Aorta (tissue), 5 donors: ENCODE measurements at regions not wholly inside any gene's neighbourhood (a gene's known extent, or its start where the extent isn't known, plus 50 kb on each side); places are given as distances from the start of the nearest gene placed in this dataset.

Source experiments
- ATAC-seq: fragments of 200-7000 bp; cut with Tn5 transposase; one replicate; pipeline ENCODE4 v1.9.1; 2022; ENCODE audit warnings: moderate library complexity; ENCODE audit not compliant: low FRiP score
- DNase-seq, 2 donors: peaks; one replicate each; pipeline ENCODE4 v3.0.0-alpha.2; 2020
- H3K27ac ChIP-seq, 2 donors: one replicate each; pipeline ENCODE4 v1.5.1; 2013; ENCODE audit warnings: low read length in 2 of 2, mild to moderate bottlenecking in 2 of 2, moderate library complexity in 2 of 2, control low read depth in 1 of 2, inconsistent platforms in 1 of 2, low read depth in 1 of 2
- H3K27me3 ChIP-seq, 2 donors: one replicate each; pipeline ENCODE4 v1.6.1; 2013; ENCODE audit warnings: control low read depth in 1 of 2, low read length in 1 of 2, mild to moderate bottlenecking in 1 of 2, moderate library complexity in 1 of 2; ENCODE audit not compliant: insufficient read depth in 2 of 2, control insufficient read depth in 1 of 2
- H3K36me3 ChIP-seq, 2 donors: one replicate each; pipeline ENCODE4 v1.6.1; 2013; ENCODE audit warnings: control low read depth in 1 of 2, low read length in 1 of 2, mild to moderate bottlenecking in 1 of 2; ENCODE audit not compliant: insufficient read depth in 2 of 2, control insufficient read depth in 1 of 2
- H3K4me1 ChIP-seq, 2 donors: one replicate each; pipeline ENCODE4 v1.6.1; 2013; ENCODE audit warnings: low read length in 2 of 2, control low read depth in 1 of 2, mild to moderate bottlenecking in 1 of 2, moderate library complexity in 1 of 2; ENCODE audit not compliant: insufficient read depth in 2 of 2, control insufficient read depth in 1 of 2
- H3K4me3 ChIP-seq, 2 donors: one replicate each; pipeline ENCODE4 v1.5.1; 2013; ENCODE audit warnings: low read length in 2 of 2, control low read depth in 1 of 2, mild to moderate bottlenecking in 1 of 2
- H3K9me3 ChIP-seq: one replicate; pipeline ENCODE4 v1.6.1; 2013; ENCODE audit warnings: mild to moderate bottlenecking, low read length; ENCODE audit not compliant: control insufficient read depth
- WGBS, 2 donors: extraction: QIAGEN DNeasy Blood & Tissue Kit; methylation state at CpG; one replicate each; pipeline ENCODE4 v1.1.7; 2013; 5-methylcytosine and 5-hydroxymethylcytosine counted together
- intact Hi-C, 2 donors: fragments of 100-400 bp; cut with DNase I; formaldehyde crosslinking; loops; one replicate each; pipeline versions ENCODE4 v1.14.2 to v1.15.0; 2022
- donor health status: healthy with polysubstance abuse.
- donor health status: Bipolar disorder and iron deficiency.
- donor health status: DM: no; HTN: no; CAD: no.
- donor health status: DM: no; HTN: no; CAD: no.
- donor health status: DM: yes; HTN: yes; CAD: no.

- H3K9me3 ChIP-seq = no peaks in the 10 kb centered on the region
- H3K4me1 ChIP-seq = no peaks in the 10 kb centered on the region
- ATAC-seq (no peak), DNase-seq (no peak)
- WGBS, 2 donors = 88 to 96% methylated on average over 1 of the region's 1 CpG
- no peak overlapping the region for H3K27ac ChIP-seq
- no peaks in the 10 kb centered on the region for H3K36me3 ChIP-seq
- intact Hi-C loops = no loop called here
- H3K4me3 ChIP-seq = no peak overlapping the region
- H3K27me3 ChIP-seq = no peaks in the 10 kb centered on the region
Observed at GRCh38 chr10:24104895-24105294, 104.0 kb upstream of the KIAA1217 start.

DNA sequence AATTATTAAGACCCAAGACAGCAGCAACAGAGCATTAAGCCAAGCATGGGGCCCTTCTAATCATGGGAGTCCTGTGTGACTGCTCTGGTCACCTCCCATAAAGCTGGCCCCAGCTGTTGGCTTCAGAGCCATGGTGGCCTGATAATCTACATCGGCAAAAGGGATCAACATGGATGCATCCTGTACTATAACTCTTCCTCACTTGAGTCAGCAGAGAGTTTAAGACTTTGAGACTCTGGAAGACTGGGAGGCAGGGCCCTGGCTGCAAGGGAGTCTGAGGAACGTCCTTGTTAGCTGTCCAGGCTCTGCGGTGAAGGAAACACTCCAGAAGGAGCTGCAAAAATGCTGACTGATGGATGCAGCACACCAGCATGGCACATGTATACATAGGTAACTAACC, 95.0 kb upstream of the KIAA1217 start:
- Histone ChIP-seq H3K9me3 (no peaks in the 10 kb centered on the region), H3K4me3 (no peak overlapping the region), H3K27ac (no peak overlapping the region), H3K4me1 (no peaks in the 10 kb centered on the region), H3K36me3 (no peaks in the 10 kb centered on the region), H3K27me3 (no peaks in the 10 kb centered on the region)
- ATAC-seq (no peak), DNase-seq (no peak)
- intact Hi-C loops = no loop called here
- WGBS, 2 donors = 85 to 89% methylated on average over 3 of the region's 3 CpGs

- H3K9me3 ChIP-seq = no peaks in the 10 kb centered on the region
- no peaks in the 10 kb centered on the region for H3K36me3 ChIP-seq
- ATAC-seq = no peak
- no peak overlapping the region for H3K4me3 ChIP-seq
- DNase-seq = no peak
- intact Hi-C loops = no loop called here
- no peaks in the 10 kb centered on the region for H3K4me1 ChIP-seq
- H3K27ac ChIP-seq = no peak overlapping the region
- H3K27me3 ChIP-seq = no peaks in the 10 kb centered on the region
- 87 to 93% methylated on average over 3 of the region's 3 CpGs for WGBS, 2 donors
Observed at GRCh38 chr10:24114556-24114955, 94.4 kb upstream of the KIAA1217 start.

- H3K27me3 ChIP-seq = no peaks in the 10 kb centered on the region
- ATAC-seq (peak; percentile 24), DNase-seq (no peak)
- WGBS, 2 donors = 97 to 100% methylated on average over 1 of the region's 1 CpG
- H3K4me1 ChIP-seq = no peaks in the 10 kb centered on the region
- intact Hi-C loops = no loop called here
- no peak overlapping the region for H3K27ac ChIP-seq
- no peaks in the 10 kb centered on the region for H3K9me3 ChIP-seq
- H3K4me3 ChIP-seq = no peak overlapping the region
- H3K36me3 ChIP-seq = no peaks in the 10 kb centered on the region
Observed at GRCh38 chr10:24115403-24115802, 93.5 kb upstream of the KIAA1217 start.

DNA sequence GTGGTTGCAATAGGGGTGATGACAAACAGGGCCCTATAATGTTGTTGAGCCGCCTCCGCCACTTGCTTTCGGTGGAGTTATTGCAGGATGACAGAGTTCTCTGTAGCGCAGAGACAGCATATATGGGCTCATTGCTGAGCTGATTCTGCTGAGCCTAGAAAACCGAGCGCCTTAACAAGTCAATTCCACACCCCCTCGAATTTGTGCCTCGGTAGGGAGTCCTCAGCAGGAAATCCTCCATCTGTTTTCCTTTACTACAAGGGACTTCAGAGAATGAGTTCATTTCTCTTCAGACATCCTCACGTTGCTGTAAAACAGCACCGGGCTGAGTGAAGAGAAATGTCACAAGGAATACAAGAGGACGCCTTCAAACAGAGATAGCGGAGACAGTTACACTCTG, 90.7 kb upstream of the KIAA1217 start:
- Histone ChIP-seq H3K4me1 (no peaks in the 10 kb centered on the region), H3K36me3 (no peaks in the 10 kb centered on the region), H3K27me3 (no peaks in the 10 kb centered on the region), H3K4me3 (peak overlapping the region in 1 of 2 donors; percentile 17), H3K9me3 (no peaks in the 10 kb centered on the region), H3K27ac (no peak overlapping the region)
- ATAC-seq (no peak), DNase-seq (no peak)
- WGBS, 2 donors = 22 to 25% methylated on average over 12 of the region's 12 CpGs
- intact Hi-C loops = no loop called here

- Histone ChIP-seq H3K4me1 (no peaks in the 10 kb centered on the region), H3K36me3 (no peaks in the 10 kb centered on the region), H3K4me3 (no peak overlapping the region), H3K27ac (no peak overlapping the region), H3K9me3 (no peaks in the 10 kb centered on the region), H3K27me3 (no peaks in the 10 kb centered on the region)
- DNase-seq (no peak), ATAC-seq (no peak)
- WGBS, 2 donors = 91 to 92% methylated on average over 5 of the region's 5 CpGs
- intact Hi-C loops = no loop called here
Observed at GRCh38 chr10:24119896-24120295, 89.0 kb upstream of the KIAA1217 start.

- Histone ChIP-seq H3K27me3 (no peaks in the 10 kb centered on the region), H3K4me3 (no peak overlapping the region), H3K9me3 (no peaks in the 10 kb centered on the region), H3K36me3 (no peaks in the 10 kb centered on the region), H3K4me1 (no peaks in the 10 kb centered on the region), H3K27ac (no peak overlapping the region)
- ATAC-seq (no peak), DNase-seq (no peak)
- intact Hi-C loops = no loop called here
- WGBS, 2 donors = 94 to 97% methylated on average over 1 of the region's 1 CpG
Observed at GRCh38 chr10:24120646-24121045, 88.3 kb upstream of the KIAA1217 start.

DNA sequence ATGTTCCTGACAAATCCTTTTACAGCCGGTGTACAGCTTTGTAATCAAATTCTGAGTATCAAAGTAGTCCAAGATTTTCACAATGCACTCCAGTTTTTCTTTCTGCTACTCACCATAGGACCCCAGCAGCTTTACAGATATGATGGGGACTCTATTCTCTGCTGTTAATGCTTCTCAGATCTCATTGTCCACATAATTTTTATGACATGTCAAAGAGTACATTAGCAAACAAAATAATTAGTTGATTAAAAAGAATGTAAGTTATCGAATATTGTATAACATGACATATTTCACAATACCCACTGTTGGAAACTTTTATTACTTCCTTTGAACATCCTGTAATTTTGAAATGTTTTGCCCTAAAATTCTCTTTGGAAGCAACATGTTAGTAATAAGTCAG, 81.4 kb upstream of the KIAA1217 start:
- no peak overlapping the region for H3K4me3 ChIP-seq
- WGBS, 2 donors = 69 to 72% methylated on average over 2 of the region's 2 CpGs
- no peak for ATAC-seq

DNA sequence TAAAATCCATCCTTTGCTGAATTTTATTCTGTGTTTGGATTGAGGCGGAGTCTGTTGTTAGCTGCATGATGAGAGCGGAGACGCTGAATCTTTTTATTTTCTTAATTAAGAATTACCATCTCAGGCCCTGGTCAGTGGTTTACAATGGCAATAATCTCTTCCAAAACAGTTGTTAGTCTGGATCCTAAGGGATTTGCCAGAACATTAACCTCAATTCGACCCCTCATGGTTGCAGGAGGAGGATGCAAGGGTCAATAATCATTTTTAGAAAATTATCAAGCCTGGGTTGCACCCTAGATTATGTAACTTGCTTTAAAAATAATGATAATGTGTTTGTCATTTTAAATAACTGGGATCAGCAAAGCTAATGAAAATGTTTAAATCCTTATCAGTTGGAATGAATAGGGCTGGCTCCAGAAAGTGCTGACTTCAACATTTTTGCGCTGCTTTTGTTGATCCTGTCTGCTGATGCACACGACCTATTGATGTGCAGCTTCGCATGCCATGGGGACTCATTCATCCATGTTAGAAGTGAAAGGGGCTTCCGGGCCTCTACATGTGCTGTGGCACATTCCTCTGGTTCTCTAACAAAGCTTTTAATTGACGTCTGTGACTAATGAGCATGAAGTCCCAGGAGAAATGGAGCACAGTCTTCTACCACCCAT, 80.7 kb upstream of the KIAA1217 start:
- Histone ChIP-seq H3K27ac (no peak overlapping the region), H3K36me3 (no peaks in the 10 kb centered on the region), H3K27me3 (no peaks in the 10 kb centered on the region), H3K9me3 (no peaks in the 10 kb centered on the region), H3K4me3 (no peak overlapping the region), H3K4me1 (no peaks in the 10 kb centered on the region)
- ATAC-seq (no peak), DNase-seq (no peak)
- 44 to 57% methylated on average over 9 of the region's 9 CpGs for WGBS, 2 donors
- intact Hi-C loops = no loop called here

More for the DNA sequence above, 81.4 kb upstream of the KIAA1217 start:
- intact Hi-C loops = no loop called here
- Histone ChIP-seq H3K4me1 (no peaks in the 10 kb centered on the region), H3K27ac (no peak overlapping the region), H3K9me3 (no peaks in the 10 kb centered on the region), H3K36me3 (no peaks in the 10 kb centered on the region), H3K27me3 (no peaks in the 10 kb centered on the region)
- DNase-seq = no peak
